NOMO-1 treated with dmso at 0.1 percent for 144 hours (cell line): ENCODE measurements at regions not wholly inside any gene's neighbourhood (a gene's known extent, or its start where the extent isn't known, plus 50 kb on each side); places are given as distances from the start of the nearest gene placed in this dataset.

Source experiments
- DNase-seq: peaks from one replicate; lab custom pipeline; 2025; ENCODE audit not compliant: unreplicated experiment; lab: John Stamatoyannopoulos, UW

GRCh38 chr4:30783751-30784150 lies 63.6 kb downstream of the PCDH7 start:
- DNase-seq: no peak

DNA sequence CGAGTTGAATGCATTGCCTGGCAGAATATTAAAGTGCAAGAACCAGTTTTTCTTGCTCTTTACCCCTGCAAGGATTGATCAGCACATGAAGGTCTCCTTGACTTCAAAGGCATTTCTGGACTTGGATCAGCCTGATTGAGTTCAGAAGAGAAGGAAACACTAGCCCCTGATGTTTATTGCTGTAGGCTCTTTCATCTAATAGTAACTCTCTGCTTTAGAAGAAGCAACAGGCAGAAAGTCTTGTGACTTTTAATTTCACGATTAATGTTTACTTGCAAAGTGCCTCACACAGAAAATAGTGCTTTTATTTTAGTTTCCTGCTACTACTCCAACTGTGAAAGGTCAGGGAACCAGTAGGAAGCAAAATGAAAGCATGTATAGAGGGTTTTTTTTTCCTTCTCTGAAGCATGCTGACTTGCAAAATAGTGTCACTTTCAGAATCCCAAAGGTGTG lies 69.1 kb downstream of the PCDH7 start:
- DNase-seq: no peak

- no peak for DNase-seq
Observed at GRCh38 chr4:30790123-30790522, 70.0 kb downstream of the PCDH7 start.

DNA sequence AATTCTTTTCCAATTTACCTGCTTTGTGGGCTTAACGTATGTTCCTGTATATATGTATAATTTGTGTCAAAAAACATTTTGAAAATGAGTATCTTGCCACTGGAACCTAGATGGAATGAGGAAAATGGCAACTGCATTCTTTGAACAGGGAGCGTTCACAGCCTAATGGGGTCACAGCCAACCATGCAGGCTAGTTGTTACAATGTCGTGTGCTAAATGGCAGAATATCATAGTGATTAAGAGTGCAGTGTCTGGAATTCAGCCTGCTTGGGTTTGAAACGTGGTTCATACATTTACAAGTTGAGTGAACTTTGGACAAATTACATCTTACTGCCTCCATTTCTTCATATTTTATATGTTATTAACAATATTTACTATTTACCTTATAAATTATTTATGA lies 70.8 kb downstream of the PCDH7 start:
- DNase-seq: no peak

- DNase-seq: no peak
Observed at GRCh38 chr4:30792601-30793000, 72.4 kb downstream of the PCDH7 start.

- no peak for DNase-seq
Observed at GRCh38 chr4:30801876-30802275, 81.7 kb downstream of the PCDH7 start.

GRCh38 chr4:30802622-30803323 lies 82.6 kb downstream of the PCDH7 start:
- DNase-seq: no peak

DNA sequence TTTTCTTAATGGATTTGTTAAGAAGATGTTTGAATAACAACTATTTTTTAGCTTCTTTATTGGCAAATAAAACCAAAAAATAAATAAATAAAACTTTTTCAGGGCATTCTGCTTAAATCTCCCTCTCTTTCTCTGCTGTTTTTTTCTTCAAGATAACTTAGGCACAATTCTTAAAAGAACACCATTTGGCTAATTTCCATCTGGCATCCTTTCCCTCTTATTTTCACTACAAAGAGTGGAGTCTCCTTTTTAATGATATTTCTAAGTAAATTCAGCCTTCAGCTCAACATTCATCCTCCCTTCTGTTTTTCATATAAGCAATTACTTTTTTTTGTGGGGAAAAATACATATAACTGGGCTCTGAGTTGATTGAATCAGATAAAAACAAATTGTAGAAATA lies 88.1 kb downstream of the PCDH7 start:
- DNase-seq: no peak

DNA sequence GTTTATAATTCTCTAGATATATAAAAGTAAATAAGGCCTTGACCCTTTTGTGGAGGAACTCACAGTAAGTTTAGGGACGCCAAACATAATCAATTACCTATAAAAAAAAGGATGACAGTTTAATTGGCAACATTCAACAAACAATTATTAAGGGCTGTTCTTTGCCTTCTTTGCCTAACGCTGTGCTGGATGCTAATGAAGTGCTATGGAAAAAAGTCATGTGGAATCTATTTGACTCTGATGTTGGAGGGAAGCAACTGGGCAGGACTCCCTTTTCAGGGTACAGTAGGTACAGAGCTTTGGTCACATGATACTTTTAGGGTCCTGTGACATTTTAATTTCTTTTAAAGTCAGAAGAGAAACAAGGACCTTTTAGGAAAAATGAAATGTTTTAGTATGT lies 91.1 kb downstream of the PCDH7 start:
- no peak for DNase-seq

DNA sequence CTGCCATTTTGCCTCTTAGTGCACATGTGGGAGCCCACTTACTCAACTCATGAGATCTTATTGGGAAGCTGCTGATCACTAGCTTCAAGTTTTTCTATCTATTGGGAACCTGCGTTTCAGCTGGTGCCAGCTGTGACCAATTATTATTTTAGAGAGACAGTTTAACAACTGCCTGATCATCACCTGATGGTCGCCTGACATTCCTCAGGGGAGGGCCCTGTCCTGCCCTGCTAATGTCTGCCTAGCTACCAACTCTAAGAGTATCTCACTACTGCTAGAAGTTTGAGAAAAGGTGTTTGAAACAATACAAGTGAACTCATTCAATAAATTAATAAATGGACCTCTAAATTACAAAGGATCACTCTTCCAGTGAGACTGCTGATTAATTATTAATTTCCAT lies 95.5 kb downstream of the PCDH7 start:
- DNase-seq: no peak

DNA sequence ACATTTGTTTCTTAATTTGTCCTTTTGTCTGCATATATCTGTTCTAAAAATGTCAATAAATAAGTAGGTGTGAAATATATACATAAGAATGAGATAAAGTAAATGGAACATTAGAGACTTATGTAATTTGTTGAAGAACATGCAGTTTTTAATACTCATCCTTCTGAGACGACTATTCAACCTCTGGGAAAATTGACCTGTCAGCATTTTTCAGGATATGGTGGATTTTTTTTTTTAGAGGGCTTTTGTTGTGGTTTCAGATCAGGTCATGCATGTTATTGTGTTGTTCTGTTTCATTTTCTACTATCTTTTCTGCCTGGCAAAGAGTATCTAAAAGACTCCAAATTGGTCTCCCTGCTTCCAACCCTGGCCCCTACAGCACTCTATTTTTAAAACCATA lies 97.3 kb downstream of the PCDH7 start:
- no peak for DNase-seq

DNA sequence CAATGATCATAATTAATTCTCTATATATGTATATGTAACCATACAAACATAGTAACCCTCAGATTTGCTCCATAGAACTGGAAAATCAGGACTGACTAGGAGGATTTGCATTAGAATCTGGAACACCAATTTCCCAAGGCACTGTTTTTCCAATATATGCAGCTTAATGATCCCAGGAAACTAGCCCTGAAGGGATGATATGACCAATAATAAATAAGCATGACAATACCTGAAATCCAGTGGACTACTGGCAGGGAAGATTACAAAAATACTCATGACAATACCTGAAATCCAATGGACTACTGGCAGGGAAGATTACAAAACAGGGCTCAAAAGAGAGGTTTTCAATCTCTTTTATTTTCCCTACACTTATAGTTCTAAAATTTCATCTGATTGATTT lies 98.4 kb downstream of the PCDH7 start:
- DNase-seq: no peak

DNA sequence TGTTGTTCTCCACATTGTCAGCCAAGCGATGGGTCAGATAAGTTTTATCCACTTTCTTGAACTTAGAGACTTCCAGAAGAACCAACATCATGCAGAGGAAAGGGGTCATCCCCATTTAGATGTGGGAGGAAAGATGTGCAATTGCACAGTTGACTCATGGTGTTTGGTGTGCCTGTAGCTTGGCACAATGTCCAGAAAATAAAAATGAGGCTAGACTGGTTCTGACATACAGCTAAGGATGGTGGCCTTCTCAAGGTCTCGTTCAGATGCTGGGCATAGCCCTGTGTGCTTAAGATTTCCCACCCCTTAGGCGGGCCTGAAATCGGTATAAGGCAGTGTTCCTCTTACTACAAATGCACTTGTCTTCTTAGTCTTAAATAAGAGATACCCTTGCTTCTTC lies 101.1 kb downstream of the PCDH7 start:
- DNase-seq: no peak

GRCh38 chr4:30821859-30822612 lies 101.9 kb downstream of the PCDH7 start:
- no peak for DNase-seq

DNA sequence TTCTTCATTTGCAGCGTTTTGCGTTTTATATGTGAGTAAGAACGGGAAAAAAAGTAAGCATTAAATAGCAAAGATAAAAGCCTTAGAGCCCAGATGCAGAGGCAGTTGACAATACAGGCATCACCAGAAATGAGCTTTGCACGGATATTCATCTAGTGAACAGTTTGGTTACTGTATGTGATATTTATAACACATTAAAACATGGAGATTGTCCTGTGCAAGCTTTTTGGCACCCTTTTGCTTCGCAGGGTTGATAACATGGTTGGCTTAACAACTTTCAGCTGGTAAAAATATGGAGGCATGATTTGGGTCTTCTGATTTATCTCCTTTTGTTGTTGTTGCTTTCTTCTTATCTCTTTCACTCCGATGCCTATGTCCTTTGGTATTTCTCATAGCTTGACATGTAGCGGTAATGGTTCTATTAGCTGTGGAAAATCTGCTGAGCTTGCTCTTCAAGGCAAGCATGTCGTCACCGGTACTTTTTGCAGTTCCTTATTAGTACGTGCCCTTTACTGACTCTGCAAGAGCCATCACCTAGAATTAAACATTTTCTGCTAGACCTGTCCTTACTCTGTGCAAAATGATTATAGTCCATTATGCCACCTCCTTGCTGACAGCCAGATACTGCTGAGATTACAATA lies 102.9 kb downstream of the PCDH7 start:
- DNase-seq: no peak

DNA sequence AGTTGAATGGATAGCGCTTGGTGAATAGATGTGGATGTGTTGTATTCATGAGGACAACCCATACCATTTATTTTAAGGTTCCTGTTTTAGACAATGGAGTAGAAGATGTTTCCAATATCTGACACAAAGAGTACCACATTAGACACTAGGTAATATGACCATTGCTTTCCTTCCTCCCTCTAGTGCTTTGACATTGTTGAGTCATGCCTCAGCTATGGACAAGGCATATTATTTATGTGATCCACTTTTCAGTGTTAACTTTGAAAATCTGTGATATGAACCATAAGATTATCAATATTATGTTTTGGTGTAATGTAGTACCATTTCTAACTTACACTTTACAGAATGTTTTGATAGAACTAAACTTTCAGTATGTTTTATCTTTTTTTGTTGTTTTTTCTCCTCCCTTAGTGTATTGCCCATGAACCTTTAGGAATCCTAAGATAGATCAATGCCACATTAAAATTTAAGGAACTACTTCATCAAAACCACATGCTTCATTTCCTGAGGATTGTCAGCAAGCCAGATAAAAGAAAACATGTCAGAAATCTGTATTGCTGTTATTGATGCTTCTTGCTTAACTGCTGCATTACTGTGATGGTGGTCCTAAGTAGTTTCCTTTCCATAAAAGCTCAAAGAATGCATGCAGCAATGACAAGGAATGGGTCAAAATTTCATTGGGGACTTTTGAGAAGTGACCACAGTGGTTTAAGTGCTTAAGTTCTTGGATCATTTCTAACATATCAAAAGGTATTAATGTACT lies 105.0 kb downstream of the PCDH7 start:
- DNase-seq: no peak

DNA sequence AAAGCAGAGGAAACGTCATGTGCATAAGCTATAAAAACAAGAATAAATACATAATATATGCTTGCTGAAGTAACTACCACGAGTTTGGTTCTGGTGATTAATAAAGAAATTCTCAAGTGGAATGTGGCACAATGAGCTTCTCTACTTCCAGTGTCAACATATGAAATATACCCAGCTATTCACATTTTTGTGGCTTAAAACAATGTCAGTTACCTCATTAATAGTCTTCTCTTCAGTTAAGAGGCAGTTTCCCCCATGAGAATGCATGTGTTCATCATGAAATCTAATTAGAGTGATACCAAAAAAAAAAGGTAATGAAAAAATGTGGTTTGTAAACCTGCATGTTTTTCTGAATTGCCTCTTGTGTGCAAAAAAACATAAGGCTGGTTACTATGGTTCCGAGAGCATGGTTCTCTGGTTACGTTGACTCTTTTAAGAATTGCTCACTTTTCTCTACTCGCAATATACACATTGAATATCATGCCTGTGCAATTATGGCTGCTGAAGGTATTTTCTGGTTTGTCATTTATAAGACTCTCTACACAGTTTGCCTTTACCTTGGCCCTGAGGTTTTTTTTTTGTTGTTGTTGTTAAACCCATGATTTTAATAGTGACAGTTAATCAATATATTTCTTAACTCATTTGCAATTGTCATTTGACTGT lies 108.2 kb downstream of the PCDH7 start:
- DNase-seq: no peak

DNA sequence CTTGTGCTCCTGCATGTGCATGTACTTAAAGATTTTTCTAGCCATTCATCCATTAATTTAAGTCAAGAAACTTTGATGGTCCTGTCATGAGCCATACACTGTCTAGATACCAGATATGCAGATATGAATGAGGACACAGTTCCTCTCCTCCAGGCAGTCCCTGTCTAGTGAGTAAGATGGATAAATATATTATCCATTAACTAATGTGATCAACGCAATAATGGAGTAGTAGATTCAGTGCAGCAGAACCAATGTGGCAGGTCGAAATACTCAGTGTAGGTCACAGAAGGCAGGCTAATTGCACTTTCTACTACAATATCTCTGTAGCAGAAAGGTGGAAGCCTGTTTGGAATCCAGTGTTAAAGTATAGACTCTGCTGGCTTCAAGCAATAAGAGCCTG lies 112.5 kb downstream of the PCDH7 start:
- DNase-seq: no peak

- DNase-seq: no peak
Observed at GRCh38 chr4:30833206-30833605, 113.0 kb downstream of the PCDH7 start.

DNA sequence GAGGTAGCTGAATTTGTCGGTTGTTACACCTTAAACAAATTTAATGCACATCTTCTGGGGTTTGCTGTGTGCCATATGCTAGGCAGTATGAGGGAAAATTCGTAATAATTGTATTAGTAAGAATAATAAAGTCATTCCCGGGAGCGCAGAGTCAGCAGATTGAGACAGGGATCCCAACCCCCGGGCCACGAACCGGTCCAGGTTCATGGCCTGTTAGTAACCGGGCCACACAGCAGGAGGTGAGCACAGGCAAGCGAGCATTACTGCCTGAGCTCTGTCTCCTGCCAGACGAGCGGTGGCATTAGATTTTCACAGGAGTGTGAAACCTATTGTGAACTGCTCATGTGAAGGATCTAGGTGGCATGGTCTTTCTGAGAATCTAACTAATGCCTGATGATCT lies 114.9 kb downstream of the PCDH7 start:
- no peak for DNase-seq

GRCh38 chr4:30836231-30836630 lies 116.1 kb downstream of the PCDH7 start:
- no peak for DNase-seq
